Fibroblast of lung (primary cell): ENCODE measurements at regions not wholly inside any gene's neighbourhood (a gene's known extent, or its start where the extent isn't known, plus 50 kb on each side); places are given as distances from the start of the nearest gene placed in this dataset.

Source experiments
- DNase-seq, 2 donors: peaks; one replicate each; pipeline versions ENCODE4 v3.0.0 to v3.0.0-alpha.2; 2010; ENCODE audit warnings: low read depth in 2 of 2
- H2AFZ ChIP-seq: 2 replicates; pipeline ENCODE4 v1.5.1; 2012; ENCODE audit warnings: low read length, control low read depth, inconsistent platforms
- H3K27ac ChIP-seq: 2 replicates; pipeline ENCODE4 v1.5.1; 2011; ENCODE audit warnings: low read length, control low read depth; ENCODE audit not compliant: insufficient read depth
- H3K27me3 ChIP-seq: 2 replicates; pipeline ENCODE4 v1.5.1; 2011; ENCODE audit warnings: mild to moderate bottlenecking, low read length; ENCODE audit not compliant: control insufficient read depth, insufficient read depth
- H3K36me3 ChIP-seq: 2 replicates; pipeline ENCODE4 v1.5.1; 2011; ENCODE audit warnings: low read length; ENCODE audit not compliant: control insufficient read depth, insufficient read depth
- H3K4me1 ChIP-seq: 2 replicates; pipeline ENCODE4 v1.5.1; 2011; ENCODE audit warnings: low read length; ENCODE audit not compliant: control insufficient read depth, insufficient read depth; ENCODE audit errors: extremely low read depth
- H3K4me2 ChIP-seq: 2 replicates; pipeline ENCODE4 v1.5.1; 2011; ENCODE audit warnings: low read length, control low read depth; ENCODE audit not compliant: insufficient read depth; ENCODE audit errors: extremely low read depth
- H3K4me3 ChIP-seq, 4 experiments: fragments of 200-600 bp in 1 of 4; sonication (generic) in 1 of 4; replicated peaks in 1 of 4; 2 replicates each; pipeline ENCODE4 v1.5.1; 2011 to 2016; ENCODE audit warnings: low read length in 4 of 4, low read depth in 3 of 4, mild to moderate bottlenecking in 3 of 4, control low read depth in 2 of 4, inconsistent platforms in 1 of 4, mixed read lengths in 1 of 4; ENCODE audit not compliant: insufficient read depth in 1 of 4; ENCODE audit errors: control extremely low read depth in 1 of 4
- H3K79me2 ChIP-seq: 2 replicates; pipeline ENCODE4 v1.5.1; 2012; ENCODE audit warnings: mild to moderate bottlenecking, low read length, inconsistent platforms; ENCODE audit not compliant: control insufficient read depth, insufficient read depth
- H3K9ac ChIP-seq: 2 replicates; pipeline ENCODE4 v1.5.1; 2011; ENCODE audit warnings: mild to moderate bottlenecking, low read length, control low read depth; ENCODE audit not compliant: insufficient read depth
- H3K9me3 ChIP-seq: 2 replicates; pipeline ENCODE4 v1.5.1; 2012; ENCODE audit warnings: low read depth, low read length; ENCODE audit not compliant: control insufficient read depth, insufficient read depth
- H4K20me1 ChIP-seq: 2 replicates; pipeline ENCODE4 v1.5.1; 2011; ENCODE audit warnings: low read length; ENCODE audit not compliant: control insufficient read depth, insufficient read depth; ENCODE audit errors: extremely low read depth
- CTCF ChIP-seq, 2 donors: IDR thresholded peaks in 1 of 2; conservative IDR thresholded peaks in 1 of 2; 1 replicate in 1 of 2; 2 replicates in 1 of 2; pipeline ENCODE4 v1.5.1; 2011 to 2012; ENCODE audit warnings: low read length in 2 of 2, control low read depth in 1 of 2, inconsistent platforms in 1 of 2, low read depth in 1 of 2, mild to moderate bottlenecking in 1 of 2
- EZH2 ChIP-seq: IDR thresholded peaks from 2 replicates; pipeline ENCODE4 v1.5.1; 2012; ENCODE audit warnings: low read length, control low read depth, mild to moderate bottlenecking; ENCODE audit errors: missing control alignments

DNA sequence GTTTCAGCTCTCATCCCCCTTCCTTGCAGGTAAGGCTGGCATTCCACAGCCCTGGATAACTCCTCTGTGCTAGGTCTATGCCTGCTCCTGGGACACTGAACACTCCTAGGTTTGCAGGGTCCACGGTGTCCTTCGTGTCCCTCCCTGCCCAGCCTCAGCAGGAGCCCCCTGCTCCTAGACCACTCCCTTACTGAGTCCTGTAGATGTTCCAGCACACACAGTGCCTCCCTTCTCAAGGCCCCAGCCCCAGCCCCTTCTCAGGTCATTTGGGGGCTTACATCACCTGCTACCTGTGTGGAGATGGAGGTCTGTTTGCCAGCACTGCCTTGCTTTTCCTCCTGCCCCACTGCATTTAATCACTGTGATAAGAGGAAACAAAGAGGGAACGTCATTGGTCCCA lies 146.4 kb upstream of the TNP1 start:
- no peaks in the 10 kb centered on the region for H4K20me1 ChIP-seq
- no peaks in the 10 kb centered on the region for H3K36me3 ChIP-seq
- H3K79me2 ChIP-seq = no peaks in the 10 kb centered on the region
- H3K27me3 ChIP-seq = peaks cover 2% of the 10 kb centered on the region
- H3K4me2 ChIP-seq = no peak overlapping the region
- H3K9me3 ChIP-seq = no peaks in the 10 kb centered on the region
- no peak overlapping the region for H3K27ac ChIP-seq
- no peak for DNase-seq
- no peak for TF ChIP-seq CTCF (conservative IDR thresholded peaks at IDR 0.05 in 1 of 2, IDR thresholded peaks at IDR 0.05 in 1 of 2; ENCODE audit: low read depth in 1 of 2, low read length in 2 of 2)
- no peak for TF ChIP-seq EZH2
- no peak overlapping the region for H2AFZ ChIP-seq
- no peaks in the 10 kb centered on the region for H3K4me1 ChIP-seq
- no peak overlapping the region for H3K9ac ChIP-seq
- H3K4me3 ChIP-seq = no peak overlapping the region

DNA sequence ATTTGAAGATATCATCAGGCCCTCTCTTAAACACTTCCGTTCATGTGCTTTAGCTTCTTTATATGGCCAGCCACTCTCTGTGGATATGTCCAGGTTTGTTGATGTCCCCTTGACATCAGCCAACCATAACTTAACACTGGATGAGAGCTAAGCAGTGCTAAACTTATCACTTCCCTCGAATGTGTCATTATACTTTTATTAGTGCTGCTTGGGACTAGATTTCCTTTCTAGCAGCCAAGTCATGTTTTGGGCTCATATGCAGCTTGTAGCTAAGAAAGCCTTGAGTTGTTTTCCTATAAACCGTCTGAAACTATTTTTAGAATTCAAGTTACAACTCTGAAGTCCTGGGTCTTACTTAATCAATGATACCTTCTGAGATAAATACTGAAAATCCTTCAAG lies 144.8 kb upstream of the TNP1 start:
- no peaks in the 10 kb centered on the region for H3K9me3 ChIP-seq
- H3K4me3 ChIP-seq = no peak overlapping the region
- no peaks in the 10 kb centered on the region for H3K4me1 ChIP-seq
- H3K36me3 ChIP-seq = no peaks in the 10 kb centered on the region
- H3K9ac ChIP-seq = no peak overlapping the region
- no peak overlapping the region for H3K4me2 ChIP-seq
- TF ChIP-seq EZH2 = no peak
- DNase-seq = no peak
- no peaks in the 10 kb centered on the region for H3K79me2 ChIP-seq
- no peak overlapping the region for H2AFZ ChIP-seq
- no peak overlapping the region for H3K27ac ChIP-seq
- no peaks in the 10 kb centered on the region for H4K20me1 ChIP-seq
- peaks cover 2% of the 10 kb centered on the region for H3K27me3 ChIP-seq

DNA sequence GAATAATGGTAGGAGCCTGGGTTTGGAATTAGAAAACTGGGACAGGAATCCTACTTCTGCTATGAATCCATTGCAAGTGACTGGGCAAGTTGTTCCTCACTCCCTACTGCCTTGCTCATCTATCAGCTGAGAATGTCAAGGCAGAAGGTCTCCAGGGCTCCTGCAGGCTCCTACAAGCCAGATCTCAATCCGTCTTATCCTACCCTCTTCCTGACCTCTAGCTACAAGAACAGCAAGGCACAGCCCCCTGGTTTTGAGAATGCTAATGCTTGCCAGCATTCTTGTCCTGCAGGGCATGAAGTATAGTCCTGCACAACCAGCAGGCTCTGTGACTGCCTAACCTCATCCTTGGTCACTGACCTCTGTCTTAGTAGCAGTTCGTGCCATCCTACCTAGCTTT lies 141.9 kb upstream of the TNP1 start:
- DNase-seq = no peak
- Histone ChIP-seq H3K4me2 (no peak overlapping the region), H3K79me2 (no peaks in the 10 kb centered on the region), H3K36me3 (no peaks in the 10 kb centered on the region), H4K20me1 (no peaks in the 10 kb centered on the region), H3K4me1 (no peaks in the 10 kb centered on the region), H3K27me3 (peaks cover 5% of the 10 kb centered on the region), H3K4me3 (no peak overlapping the region), H3K27ac (no peak overlapping the region), H3K9me3 (no peaks in the 10 kb centered on the region), H2AFZ (no peak overlapping the region), H3K9ac (no peak overlapping the region)
- no peak for TF ChIP-seq EZH2

DNA sequence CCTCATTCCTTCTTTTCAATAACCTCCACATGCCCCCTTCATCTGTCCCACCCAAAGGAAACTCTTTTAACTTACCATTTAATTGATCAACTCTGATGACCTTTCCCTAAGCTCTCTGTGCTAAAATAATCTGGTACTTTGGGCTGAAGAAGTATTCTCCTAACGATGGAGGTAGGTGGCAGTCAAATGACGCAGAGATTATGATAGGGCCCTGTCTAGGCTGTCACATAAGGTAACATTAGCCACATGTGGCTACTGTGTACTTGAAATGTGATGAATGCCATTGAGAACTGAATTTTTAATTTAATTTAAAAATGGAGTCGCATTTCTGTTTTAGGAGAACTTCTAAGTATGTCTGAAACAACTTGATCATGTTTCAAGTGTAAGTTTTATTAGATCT lies 140.5 kb upstream of the TNP1 start:
- no peak for TF ChIP-seq EZH2
- TF ChIP-seq CTCF (conservative IDR thresholded peaks at IDR 0.05 in 1 of 2, IDR thresholded peaks at IDR 0.05 in 1 of 2; ENCODE audit: low read depth in 1 of 2, low read length in 2 of 2) = no peak
- no peaks in the 10 kb centered on the region for H3K79me2 ChIP-seq
- no peak overlapping the region for H3K4me3 ChIP-seq
- H4K20me1 ChIP-seq = no peaks in the 10 kb centered on the region
- no peaks in the 10 kb centered on the region for H3K4me1 ChIP-seq
- no peak overlapping the region for H2AFZ ChIP-seq
- H3K9me3 ChIP-seq = no peaks in the 10 kb centered on the region
- H3K9ac ChIP-seq = no peak overlapping the region
- H3K27ac ChIP-seq = no peak overlapping the region
- H3K4me2 ChIP-seq = no peak overlapping the region
- H3K36me3 ChIP-seq = no peaks in the 10 kb centered on the region
- no peak for DNase-seq
- H3K27me3 ChIP-seq = peaks cover 5% of the 10 kb centered on the region
